Transverse colon (tissue), 4 donors: ENCODE measurements at regions not wholly inside any gene's neighbourhood (a gene's known extent, or its start where the extent isn't known, plus 50 kb on each side); places are given as distances from the start of the nearest gene placed in this dataset.

Experiments
- EP300 ChIP-seq: sonication (generic); formaldehyde crosslinking; IDR thresholded peaks from one replicate; pipeline ENCODE4 v1.6.1; 2017; ENCODE audit warnings: antibody characterized with exemption, low read depth
- POLR2A ChIP-seq: fragments of 450-650 bp; IDR thresholded peaks from one replicate; pipeline ENCODE4 v1.6.1; 2016; ENCODE audit warnings: antibody characterized with exemption, mild to moderate bottlenecking, moderate library complexity
- POLR2AphosphoS5 ChIP-seq, 3 donors: sonication (generic); formaldehyde crosslinking; IDR thresholded peaks; one replicate each; pipeline ENCODE4 v1.6.1; 2016; ENCODE audit warnings: antibody characterized with exemption in 3 of 3
- TF ChIP-seq, protein P1 (sequence below), 5 experiments: fragments of 200-600 bp in 3 of 5; fragments of 450-650 bp in 2 of 5; sonication (generic) in 3 of 5; IDR thresholded peaks; 1 replicate in 2 of 5; 2 replicates in 3 of 5; pipeline ENCODE4 v1.5.1; 2016 to 2017; ENCODE audit warnings: antibody characterized with exemption in 5 of 5, inconsistent platforms in 3 of 5, mild to moderate bottlenecking in 2 of 5, moderate library complexity in 1 of 5

DNA sequence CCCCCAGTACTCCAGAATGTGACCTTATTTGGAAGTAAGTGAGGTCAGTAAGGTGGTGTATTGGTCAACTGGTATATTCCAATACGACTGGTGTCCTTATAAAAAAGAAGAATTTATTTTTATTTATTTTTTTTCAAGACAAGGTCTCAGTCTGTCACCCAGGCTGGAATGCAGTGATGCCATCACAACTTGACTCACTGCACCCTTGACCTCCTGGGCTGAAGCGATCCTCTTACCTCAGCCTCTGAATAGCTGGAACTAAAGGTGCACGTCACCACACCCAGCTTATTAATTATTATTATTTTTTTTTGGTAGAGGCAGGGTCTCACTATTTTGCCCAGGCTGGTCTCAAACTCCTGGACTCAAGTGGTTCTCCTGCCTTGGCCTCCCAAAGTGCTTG, 115.1 kb upstream of the PITX2 start:
- TF ChIP-seq, protein P1, sequence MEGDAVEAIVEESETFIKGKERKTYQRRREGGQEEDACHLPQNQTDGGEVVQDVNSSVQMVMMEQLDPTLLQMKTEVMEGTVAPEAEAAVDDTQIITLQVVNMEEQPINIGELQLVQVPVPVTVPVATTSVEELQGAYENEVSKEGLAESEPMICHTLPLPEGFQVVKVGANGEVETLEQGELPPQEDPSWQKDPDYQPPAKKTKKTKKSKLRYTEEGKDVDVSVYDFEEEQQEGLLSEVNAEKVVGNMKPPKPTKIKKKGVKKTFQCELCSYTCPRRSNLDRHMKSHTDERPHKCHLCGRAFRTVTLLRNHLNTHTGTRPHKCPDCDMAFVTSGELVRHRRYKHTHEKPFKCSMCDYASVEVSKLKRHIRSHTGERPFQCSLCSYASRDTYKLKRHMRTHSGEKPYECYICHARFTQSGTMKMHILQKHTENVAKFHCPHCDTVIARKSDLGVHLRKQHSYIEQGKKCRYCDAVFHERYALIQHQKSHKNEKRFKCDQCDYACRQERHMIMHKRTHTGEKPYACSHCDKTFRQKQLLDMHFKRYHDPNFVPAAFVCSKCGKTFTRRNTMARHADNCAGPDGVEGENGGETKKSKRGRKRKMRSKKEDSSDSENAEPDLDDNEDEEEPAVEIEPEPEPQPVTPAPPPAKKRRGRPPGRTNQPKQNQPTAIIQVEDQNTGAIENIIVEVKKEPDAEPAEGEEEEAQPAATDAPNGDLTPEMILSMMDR (IDR thresholded peaks at IDR 0.05), result no peak
- TF ChIP-seq POLR2AphosphoS5 (IDR thresholded peaks at IDR 0.05), result no peak
- no peak for TF ChIP-seq POLR2A
- TF ChIP-seq EP300, result no peak
